Effector memory CD4-positive, alpha-beta T cell (primary cell): ENCODE measurements at regions not wholly inside any gene's neighbourhood (a gene's known extent, or its start where the extent isn't known, plus 50 kb on each side); places are given as distances from the start of the nearest gene placed in this dataset.

Experiments used
- DNase-seq, 3 donors: peaks; one replicate each; pipeline ENCODE4 v3.0.0-alpha.2; 2020
- H3K27ac ChIP-seq: 2 replicates; pipeline ENCODE4 v1.7.0; 2013; ENCODE audit warnings: mild to moderate bottlenecking, low read length, moderate library complexity; ENCODE audit not compliant: insufficient read depth, poor library complexity, severe bottlenecking
- H3K27me3 ChIP-seq: replicated peaks from 2 replicates; pipeline ENCODE4 v1.7.0; 2013; ENCODE audit warnings: mild to moderate bottlenecking, low read length; ENCODE audit not compliant: insufficient read depth, control insufficient read depth, poor library complexity, severe bottlenecking
- H3K36me3 ChIP-seq: 2 replicates; pipeline ENCODE4 v1.7.0; 2013; ENCODE audit warnings: mild to moderate bottlenecking, low read length, moderate library complexity; ENCODE audit not compliant: control insufficient read depth, insufficient read depth
- H3K4me1 ChIP-seq: 2 replicates; pipeline ENCODE4 v1.7.0; 2013; ENCODE audit warnings: low read length, mild to moderate bottlenecking; ENCODE audit not compliant: control insufficient read depth, insufficient read depth, poor library complexity, severe bottlenecking
- H3K4me3 ChIP-seq: 2 replicates; pipeline ENCODE4 v1.7.0; 2013; ENCODE audit warnings: low read length, low read depth, mild to moderate bottlenecking; ENCODE audit not compliant: insufficient read depth, poor library complexity, severe bottlenecking
- H3K9me3 ChIP-seq: 2 replicates; pipeline ENCODE4 v1.7.0; 2013; ENCODE audit warnings: mild to moderate bottlenecking, low read length, moderate library complexity; ENCODE audit not compliant: control insufficient read depth

DNA sequence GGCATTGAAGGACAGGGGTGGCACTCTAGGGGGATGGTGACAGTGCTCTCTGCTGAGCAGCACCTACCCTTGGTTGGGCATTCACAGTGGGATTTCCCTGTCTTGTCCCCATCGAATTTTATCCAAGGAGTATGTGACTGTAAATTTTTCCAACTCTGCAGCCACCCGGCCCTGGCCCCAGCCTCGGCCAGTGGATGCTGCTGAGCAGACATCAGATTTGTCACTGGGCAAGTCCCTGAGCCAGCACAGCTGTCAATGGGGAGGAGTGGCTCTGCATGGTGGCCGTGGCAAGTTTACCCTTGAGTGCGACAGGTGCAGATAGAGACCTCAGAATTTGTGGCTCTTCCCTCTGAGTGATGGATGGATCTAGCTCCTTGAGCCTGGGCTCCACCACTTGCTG lies 240.2 kb upstream of the CSF3R start:
- Histone ChIP-seq H3K4me1 (no peaks in the 10 kb centered on the region), H3K27me3 (peaks cover 3% of the 10 kb centered on the region)

DNA sequence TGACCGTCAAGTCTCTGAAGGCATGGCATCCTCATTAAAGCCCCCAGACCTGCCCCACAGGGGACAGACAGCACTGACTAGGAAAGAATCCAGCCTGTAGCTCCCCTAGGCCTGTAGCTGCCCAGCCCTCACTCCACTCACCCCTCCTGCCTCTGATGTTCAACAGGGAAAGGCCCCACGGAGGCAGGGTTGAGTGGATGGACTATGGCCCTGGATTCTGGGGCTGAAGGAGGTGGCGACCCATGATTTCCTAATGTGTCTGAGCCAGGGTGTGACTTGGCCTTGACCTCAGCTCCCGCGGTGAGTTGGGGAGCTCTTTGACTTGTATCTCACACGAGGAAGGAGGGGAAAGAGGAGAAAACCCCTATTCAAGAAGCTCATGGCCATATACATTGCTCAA lies 238.5 kb upstream of the CSF3R start:
- Histone ChIP-seq H3K27ac (no peak overlapping the region), H3K36me3 (no peaks in the 10 kb centered on the region), H3K4me3 (no peak overlapping the region), H3K27me3 (peaks cover 3% of the 10 kb centered on the region), H3K9me3 (no peaks in the 10 kb centered on the region), H3K4me1 (no peaks in the 10 kb centered on the region)
- DNase-seq: no peak

More for the DNA sequence above, 240.2 kb upstream of the CSF3R start:
- H3K9me3 ChIP-seq: no peaks in the 10 kb centered on the region
- H3K36me3 ChIP-seq: no peaks in the 10 kb centered on the region
- no peak for DNase-seq
- H3K27ac ChIP-seq: no peak overlapping the region
- no peak overlapping the region for H3K4me3 ChIP-seq

DNA sequence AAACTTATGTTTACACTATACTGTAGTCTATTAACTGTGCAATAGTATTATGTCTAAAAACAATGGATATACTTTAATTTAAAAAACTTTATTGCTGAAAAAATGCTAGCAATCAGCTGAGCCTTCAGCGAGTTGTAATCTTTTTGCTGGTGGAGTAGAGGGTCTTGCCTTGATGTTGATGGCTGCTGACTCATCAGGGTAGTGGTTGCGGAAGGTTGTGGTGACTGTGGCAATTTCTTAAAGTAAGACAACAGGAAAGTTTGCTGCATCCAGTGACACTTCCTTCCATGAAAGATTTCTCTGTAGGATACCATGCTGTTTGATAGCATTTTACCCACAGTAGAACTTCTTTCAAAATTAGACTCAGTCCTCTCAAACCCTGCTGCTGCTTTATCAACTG lies 234.7 kb upstream of the CSF3R start:
- Histone ChIP-seq H3K27ac (no peak overlapping the region), H3K36me3 (no peaks in the 10 kb centered on the region), H3K4me1 (no peaks in the 10 kb centered on the region), H3K27me3 (peaks cover 3% of the 10 kb centered on the region), H3K9me3 (no peaks in the 10 kb centered on the region), H3K4me3 (no peak overlapping the region)
- no peak for DNase-seq

DNA sequence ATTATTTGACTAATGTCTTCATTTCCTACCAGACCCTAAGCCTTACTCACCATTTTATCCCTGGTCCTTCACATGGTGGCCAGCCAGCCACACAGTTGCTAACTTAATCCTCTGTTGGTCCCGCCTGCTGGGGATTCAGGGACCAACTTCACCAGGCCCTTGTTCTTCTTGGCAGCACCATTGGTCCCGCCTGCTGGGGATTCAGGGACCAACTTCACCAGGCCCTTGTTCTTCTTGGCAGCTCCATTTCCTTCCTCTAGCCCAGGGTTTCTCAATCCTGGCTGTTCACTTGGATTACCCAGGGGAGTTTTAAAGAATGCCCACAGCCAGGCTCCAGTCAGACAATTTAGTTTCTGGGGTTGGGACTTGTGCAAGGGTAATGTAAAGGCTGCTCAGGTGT lies 233.1 kb upstream of the CSF3R start:
- H3K4me3 ChIP-seq: no peak overlapping the region
- no peaks in the 10 kb centered on the region for H3K9me3 ChIP-seq
- H3K36me3 ChIP-seq: no peaks in the 10 kb centered on the region
- no peak overlapping the region for H3K27ac ChIP-seq
- H3K27me3 ChIP-seq: peaks cover 2% of the 10 kb centered on the region
- no peaks in the 10 kb centered on the region for H3K4me1 ChIP-seq
- DNase-seq: no peak

DNA sequence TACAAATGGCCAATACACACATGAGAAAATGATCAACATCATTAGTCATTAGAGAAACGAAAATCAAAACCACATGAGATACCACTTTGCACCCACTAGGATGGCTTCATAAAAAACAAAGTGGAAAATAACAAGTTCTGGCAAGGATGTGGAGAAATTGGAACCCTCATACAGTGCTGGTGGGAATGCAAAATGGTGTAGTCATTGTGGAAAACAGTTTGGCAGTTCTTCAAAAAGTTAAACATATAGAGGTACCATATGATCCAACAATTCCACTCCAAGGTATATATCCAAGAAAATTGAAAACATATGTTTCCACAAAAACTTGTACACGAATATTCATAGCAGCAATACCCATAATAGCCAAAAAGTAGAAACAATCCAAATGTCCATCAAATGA lies 231.6 kb upstream of the CSF3R start:
- no peak overlapping the region for H3K27ac ChIP-seq
- H3K4me1 ChIP-seq: no peaks in the 10 kb centered on the region
- H3K9me3 ChIP-seq: no peaks in the 10 kb centered on the region
- H3K36me3 ChIP-seq: no peaks in the 10 kb centered on the region
- H3K27me3 ChIP-seq: no peaks in the 10 kb centered on the region
- no peak overlapping the region for H3K4me3 ChIP-seq
- no peak for DNase-seq

DNA sequence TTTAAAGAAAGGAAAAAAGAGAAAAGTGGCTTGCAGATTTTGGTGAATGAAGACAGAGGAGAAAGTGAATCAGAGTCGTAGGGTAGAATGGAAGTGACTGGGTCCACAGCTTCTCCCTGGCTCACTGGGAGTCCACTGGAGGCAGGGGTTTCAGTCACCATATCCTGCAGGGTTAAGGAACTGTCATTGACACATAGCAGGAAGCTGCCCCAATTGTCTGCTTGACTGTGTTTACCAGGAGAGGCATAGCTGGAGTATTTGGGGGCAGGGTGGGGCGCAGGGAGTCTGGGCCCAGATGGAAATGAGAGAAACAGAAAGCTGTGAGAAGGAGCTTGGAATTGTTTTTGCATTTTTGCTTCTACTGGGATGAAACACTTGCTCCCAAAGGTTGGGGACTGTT lies 228.8 kb upstream of the CSF3R start:
- no peak for DNase-seq
- Histone ChIP-seq H3K9me3 (no peaks in the 10 kb centered on the region), H3K27ac (no peak overlapping the region), H3K27me3 (no peaks in the 10 kb centered on the region), H3K4me3 (no peak overlapping the region), H3K4me1 (no peaks in the 10 kb centered on the region), H3K36me3 (no peaks in the 10 kb centered on the region)

DNA sequence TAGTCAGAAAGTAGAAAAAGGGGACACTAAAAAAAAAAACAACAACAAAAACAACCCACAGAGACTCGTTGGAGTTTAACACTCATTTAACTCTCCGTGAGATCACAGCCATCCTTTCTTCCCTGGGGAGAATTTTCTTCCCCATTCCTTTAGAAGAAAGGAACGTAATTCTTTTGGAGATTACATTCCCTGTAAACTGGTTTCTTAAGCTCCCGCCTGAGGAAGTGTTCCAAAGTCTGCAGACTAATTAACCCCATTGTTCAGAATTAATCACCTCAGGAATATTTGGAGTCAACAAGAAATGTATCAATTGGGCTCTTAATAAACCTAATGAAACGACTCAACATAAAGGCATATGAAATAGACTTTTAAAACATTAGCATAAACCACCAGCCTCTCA lies 228.2 kb upstream of the CSF3R start:
- DNase-seq: no peak
- Histone ChIP-seq H3K27ac (no peak overlapping the region), H3K27me3 (no peaks in the 10 kb centered on the region), H3K4me1 (no peaks in the 10 kb centered on the region), H3K4me3 (no peak overlapping the region), H3K9me3 (no peaks in the 10 kb centered on the region), H3K36me3 (no peaks in the 10 kb centered on the region)

DNA sequence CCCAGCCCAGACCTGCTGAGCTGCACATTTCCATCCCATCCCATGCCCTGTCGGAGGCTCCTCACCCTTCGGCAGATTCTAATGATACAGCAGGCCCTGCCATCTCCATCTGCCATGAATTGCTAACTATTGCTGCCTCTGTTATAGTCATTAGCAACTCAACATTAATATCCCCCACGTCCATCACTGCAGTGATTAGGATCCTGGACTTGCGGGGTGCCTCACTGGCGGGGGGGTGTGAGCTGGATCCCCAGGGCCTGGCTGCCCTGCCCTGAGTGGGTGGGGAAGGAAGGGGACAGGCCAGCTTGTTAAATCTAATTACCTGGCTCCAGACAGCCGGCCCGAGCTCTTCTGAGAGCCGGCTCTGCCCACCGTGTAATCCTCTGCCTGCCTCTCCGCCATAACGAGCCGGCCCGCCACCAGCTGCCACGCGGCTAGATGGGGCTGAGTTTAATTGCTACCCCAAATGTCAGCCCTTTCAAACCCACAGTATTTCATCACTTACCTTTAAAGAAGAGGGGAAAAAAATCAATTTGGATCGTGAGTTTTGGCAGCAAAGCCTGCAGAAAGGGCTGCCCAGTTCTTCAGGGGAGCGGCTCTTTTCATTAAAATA lies 227.3 kb upstream of the CSF3R start:
- Histone ChIP-seq H3K27ac (no peak overlapping the region), H3K27me3 (no peaks in the 10 kb centered on the region), H3K4me1 (no peaks in the 10 kb centered on the region), H3K36me3 (no peaks in the 10 kb centered on the region), H3K9me3 (no peaks in the 10 kb centered on the region), H3K4me3 (no peak overlapping the region)
- no peak for DNase-seq

DNA sequence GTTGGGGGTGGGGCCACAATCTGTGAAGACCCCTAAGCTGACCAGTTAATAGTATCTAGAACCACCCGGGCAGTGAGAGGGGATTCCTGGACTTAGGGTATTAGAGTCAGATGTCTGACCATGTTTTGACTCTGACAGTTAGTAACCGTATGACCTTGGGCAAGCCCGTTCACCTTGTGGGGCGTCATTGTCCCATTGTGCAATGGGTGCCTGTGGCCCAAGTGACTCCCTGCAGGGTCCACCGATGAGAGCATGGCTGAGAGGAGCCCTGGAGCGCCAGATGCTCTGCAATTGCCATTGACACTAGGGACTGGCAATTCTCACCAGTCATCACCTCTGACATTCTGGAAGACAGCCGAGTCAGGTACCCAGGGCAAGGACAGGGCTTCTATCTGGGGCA lies 225.9 kb upstream of the CSF3R start:
- Histone ChIP-seq H3K27me3 (no peaks in the 10 kb centered on the region), H3K4me3 (no peak overlapping the region), H3K27ac (no peak overlapping the region), H3K36me3 (no peaks in the 10 kb centered on the region), H3K4me1 (no peaks in the 10 kb centered on the region), H3K9me3 (no peaks in the 10 kb centered on the region)
- no peak for DNase-seq

DNA sequence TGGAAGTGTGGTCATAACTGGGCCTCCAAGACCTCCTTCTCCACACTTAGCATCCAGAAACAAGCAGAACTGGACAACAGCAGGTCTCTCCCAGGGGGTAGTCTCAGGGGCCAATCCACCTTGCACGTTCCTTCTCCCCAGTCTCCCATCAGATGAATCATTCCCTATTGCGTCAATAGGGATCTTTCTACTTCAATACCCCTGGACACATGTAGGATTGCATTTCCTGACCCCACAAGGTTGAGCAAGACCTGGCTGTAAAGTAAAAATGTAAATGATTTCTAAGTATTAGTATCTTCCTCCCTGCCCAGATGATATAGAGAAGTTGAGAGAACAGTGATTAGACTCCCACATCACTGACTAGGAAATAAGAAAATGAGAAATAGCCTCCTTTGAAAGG lies 224.5 kb upstream of the CSF3R start:
- no peak overlapping the region for H3K27ac ChIP-seq
- no peaks in the 10 kb centered on the region for H3K36me3 ChIP-seq
- no peaks in the 10 kb centered on the region for H3K4me1 ChIP-seq
- H3K27me3 ChIP-seq: no peaks in the 10 kb centered on the region
- no peaks in the 10 kb centered on the region for H3K9me3 ChIP-seq
- no peak overlapping the region for H3K4me3 ChIP-seq
- DNase-seq: no peak

DNA sequence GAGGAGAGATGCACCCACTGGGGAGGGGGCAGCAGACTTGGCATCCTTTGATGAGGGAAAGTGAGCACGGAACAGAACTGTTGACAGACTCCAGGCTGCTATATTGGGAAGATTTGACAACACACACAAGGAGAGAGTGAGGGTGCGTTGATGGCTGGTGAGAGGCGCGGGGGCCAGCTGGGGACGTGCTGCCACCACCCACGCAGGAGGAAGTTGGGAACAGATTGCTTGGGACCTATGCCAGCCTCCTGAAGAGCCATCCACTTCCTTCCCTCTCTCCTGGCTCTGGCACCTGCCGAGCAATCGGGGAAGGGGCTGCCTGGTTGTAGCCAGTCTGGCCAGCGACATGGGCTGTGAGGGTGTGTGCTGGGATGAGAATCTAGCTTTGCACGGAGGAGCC lies 223.7 kb upstream of the CSF3R start:
- no peaks in the 10 kb centered on the region for H3K27me3 ChIP-seq
- H3K27ac ChIP-seq: no peak overlapping the region
- DNase-seq: no peak
- H3K4me3 ChIP-seq: no peak overlapping the region
- no peaks in the 10 kb centered on the region for H3K36me3 ChIP-seq
- no peaks in the 10 kb centered on the region for H3K9me3 ChIP-seq
- no peaks in the 10 kb centered on the region for H3K4me1 ChIP-seq
